OCI-LY3 (cell line): ENCODE measurements at regions not wholly inside any gene's neighbourhood (a gene's known extent, or its start where the extent isn't known, plus 50 kb on each side); places are given as distances from the start of the nearest gene placed in this dataset.

ENCODE experiments used
- CTCF ChIP-seq: fragments of 200-600, 300-600 bp; sonication (generic); IDR thresholded peaks from 2 replicates; pipeline ENCODE4 v1.5.1; 2014; ENCODE audit warnings: antibody characterized with exemption, low read length, low read depth
- EZH2phosphoT487 ChIP-seq: fragments of 200-600 bp; shearing (Covaris generic); IDR thresholded peaks from 2 replicates; pipeline ENCODE4 v1.6.1; 2018; ENCODE audit warnings: antibody characterized with exemption, mixed run types, low read depth

- TF ChIP-seq CTCF (no peak), EZH2phosphoT487 (no peak)
Observed at GRCh38 chr4:96767815-96768480, 928.1 kb downstream of the PDHA2 start.
